GM21526 (cell line): ENCODE measurements at regions not wholly inside any gene's neighbourhood (a gene's known extent, or its start where the extent isn't known, plus 50 kb on each side); places are given as distances from the start of the nearest gene placed in this dataset.

ENCODE experiments used
- ATAC-seq: cut with Tn5 transposase; IDR thresholded peaks from one replicate; pipeline ENCODE4 v1.9.1; 2021; ENCODE audit warnings: moderate library complexity; ENCODE audit not compliant: unreplicated experiment, low FRiP score

DNA sequence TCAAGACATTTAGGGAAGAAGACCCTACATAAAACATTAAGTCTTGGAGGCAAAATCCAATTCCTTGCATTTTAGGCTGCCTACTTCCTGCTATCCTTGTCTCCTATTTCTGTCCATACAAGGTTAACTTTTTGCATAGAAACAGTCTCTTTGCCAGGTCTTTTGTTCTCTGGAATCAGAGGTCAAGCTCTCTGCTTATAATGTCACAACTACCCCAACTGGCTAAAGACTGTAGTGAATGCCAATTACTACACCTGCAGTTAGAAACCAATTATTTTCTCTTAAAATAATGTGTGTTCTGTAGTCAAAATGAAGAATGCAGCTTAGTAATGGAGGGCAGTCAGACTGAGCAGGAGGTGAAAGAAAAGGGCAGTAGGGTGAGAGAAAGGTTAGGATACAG, 856.2 kb downstream of the TUSC7 start:
- ATAC-seq = no peak

DNA sequence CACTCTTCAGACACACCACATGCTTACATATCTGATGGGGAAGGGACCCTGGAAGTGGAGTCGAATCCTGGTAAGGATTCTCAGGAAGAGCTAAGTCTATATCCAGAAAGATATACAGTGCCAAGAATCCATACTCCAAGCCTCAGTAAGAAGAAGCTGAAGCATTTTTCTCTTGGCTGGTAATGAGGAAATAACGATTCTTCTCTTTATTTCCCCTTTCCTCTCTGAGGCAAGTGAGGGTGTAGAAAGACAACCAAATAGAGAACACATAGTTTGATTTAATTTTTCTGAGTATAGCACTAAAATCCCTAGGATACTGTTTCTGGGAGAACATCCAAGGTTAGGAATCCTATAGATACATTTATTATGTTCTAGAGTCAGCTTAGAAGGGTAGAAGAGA, 857.3 kb downstream of the TUSC7 start:
- no peak for ATAC-seq

- no peak for ATAC-seq
Observed at GRCh38 chr3:117567382-117567781, 857.8 kb downstream of the TUSC7 start.

DNA sequence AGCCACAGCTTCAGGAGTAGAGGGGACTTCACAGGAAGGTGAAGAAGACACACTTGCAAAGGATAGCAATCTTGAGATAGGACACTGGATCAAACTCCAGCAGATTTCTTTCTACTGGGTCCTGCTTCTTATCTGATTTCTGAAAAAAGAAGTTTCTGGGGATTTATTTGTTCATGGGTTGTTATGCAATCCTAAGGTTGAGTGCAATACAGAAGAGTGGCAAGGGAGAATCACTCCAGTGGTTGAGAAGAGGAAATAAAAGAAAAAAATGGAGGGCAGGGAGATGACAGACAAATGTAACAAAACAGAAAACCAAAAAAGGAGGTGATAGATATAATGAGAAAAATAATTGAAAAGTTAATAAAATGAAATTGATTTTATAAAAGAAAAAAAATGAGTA, 858.3 kb downstream of the TUSC7 start:
- no peak for ATAC-seq

- no peak for ATAC-seq
Observed at GRCh38 chr3:117572786-117573185, 863.2 kb downstream of the TUSC7 start.

- no peak for ATAC-seq
Observed at GRCh38 chr3:117580806-117581205, 871.2 kb downstream of the TUSC7 start.

GRCh38 chr3:117586161-117586560, 876.6 kb downstream of the TUSC7 start:
- no peak for ATAC-seq

DNA sequence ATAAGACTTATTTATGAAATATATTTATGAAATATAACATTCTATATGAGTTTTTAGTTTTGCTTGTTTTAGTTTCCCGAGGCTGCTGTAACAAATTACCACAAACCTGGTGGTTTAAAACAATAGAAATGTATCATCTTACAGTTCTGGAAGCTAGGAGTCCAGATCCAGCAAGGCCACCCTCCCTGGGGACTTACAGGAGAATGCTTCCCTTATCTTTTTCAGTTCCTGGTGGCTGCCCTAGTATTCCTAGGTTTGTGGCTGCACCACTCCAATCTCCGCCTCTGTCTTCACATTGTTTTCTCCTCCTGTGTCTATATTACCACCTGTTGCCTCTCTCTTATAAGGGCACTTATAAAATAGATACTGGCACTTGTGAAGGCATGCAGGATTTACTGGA, 877.8 kb downstream of the TUSC7 start:
- ATAC-seq = no peak

- no peak for ATAC-seq
Observed at GRCh38 chr3:117589454-117589853, 879.9 kb downstream of the TUSC7 start.

DNA sequence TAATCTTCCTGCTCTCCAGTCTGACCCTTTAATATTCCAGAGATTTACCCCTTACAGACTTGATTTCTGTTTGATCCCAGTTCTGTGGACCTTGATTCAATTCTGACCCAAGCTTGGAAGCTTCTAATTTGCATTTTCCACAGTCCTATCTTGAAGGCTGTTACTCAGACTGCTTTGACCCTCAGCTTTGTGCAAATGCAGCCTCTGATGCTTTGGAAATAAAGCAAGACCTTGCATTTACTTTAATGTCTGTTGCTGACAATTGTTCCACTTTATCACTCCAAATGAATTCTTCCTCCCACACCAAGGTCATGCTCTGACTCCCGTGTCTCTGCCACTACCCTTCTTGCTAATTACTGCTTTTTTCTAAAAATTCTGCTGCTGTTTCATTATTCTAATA, 886.0 kb downstream of the TUSC7 start:
- no peak for ATAC-seq

DNA sequence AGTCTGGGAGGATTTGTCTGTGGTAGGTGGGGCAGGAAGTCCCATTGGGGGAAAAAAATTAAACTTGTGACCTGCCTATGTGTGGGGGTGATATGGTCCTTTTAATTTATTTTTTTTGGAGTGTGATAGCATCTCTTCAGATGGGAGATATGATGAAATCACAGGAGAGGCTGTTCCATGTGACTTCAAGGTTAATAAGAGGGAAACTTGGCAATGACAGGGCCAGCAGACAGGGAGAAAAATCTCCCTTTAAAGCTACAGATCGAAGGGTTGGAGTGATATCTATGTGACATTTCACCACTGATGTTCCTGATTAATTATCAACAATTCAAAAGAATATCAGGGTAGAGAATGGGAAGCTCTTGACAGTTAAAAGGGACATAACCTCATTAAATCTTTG, 886.9 kb downstream of the TUSC7 start:
- no peak for ATAC-seq

DNA sequence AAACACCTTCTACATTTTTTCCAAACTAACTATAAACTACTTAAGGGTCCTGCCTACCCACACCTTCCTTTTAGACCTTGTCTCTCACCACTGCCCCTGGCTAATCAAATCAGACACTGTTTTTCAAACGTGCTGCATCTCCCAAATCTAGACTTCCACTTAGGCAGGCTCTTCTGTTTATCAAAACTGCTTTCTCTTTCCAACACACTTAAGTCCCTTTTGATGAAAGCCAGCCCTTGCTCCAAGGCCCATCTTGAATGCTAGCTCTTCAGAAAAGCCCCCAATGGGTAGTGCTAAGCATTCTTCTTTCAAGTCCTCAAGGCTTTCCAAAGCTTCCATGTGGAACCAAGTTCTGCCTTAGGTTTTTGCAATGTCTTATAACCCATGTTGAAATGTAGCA, 888.3 kb downstream of the TUSC7 start:
- no peak for ATAC-seq

- ATAC-seq = peak; percentile 69
Observed at GRCh38 chr3:117600112-117600511, 890.5 kb downstream of the TUSC7 start.

DNA sequence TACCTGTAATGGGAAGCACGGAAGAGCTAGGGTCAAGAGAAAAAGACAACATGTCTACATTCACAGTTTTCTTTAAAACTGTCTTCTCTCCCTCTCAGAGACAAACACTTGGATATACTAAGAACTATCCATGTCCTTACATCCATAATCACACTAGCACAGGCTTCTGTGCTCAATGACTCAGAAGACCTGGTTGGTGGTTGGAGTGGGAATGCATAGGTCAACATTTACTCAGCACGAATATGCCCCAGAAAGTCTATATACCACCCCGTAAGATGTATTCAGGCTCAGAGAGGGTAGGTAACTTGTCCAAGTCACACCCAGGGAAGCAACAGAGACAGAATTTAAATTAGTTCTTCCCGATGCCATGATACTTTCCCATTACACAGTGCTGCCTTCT, 891.1 kb downstream of the TUSC7 start:
- no peak for ATAC-seq

DNA sequence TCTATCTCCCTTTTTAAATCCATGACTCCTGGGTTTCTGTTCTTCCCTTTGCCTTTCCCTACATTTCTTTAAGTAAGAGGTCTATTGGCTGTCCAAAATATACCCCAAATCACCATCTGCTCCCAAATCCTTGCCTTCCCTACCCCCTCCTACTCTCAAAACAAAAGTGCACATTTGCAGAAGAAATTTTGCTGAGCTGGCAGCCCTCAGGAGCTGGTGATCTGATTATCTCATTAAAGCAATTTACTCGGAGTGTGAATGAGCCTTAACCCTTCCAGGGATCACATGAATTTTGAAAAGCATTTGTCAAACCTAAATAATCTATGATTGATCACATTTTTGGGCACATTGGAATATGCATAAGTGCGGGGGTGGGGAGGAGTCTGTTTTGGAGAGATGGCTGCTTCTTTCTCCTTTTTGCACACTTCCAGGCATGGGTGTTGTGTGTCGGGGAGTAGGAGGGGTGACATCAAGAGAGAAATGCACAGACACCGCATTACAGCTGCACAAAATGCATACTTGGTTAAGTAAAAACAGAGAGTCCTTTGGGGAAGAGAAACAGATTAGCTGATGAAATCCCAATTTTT, 892.6 kb downstream of the TUSC7 start:
- no peak for ATAC-seq

DNA sequence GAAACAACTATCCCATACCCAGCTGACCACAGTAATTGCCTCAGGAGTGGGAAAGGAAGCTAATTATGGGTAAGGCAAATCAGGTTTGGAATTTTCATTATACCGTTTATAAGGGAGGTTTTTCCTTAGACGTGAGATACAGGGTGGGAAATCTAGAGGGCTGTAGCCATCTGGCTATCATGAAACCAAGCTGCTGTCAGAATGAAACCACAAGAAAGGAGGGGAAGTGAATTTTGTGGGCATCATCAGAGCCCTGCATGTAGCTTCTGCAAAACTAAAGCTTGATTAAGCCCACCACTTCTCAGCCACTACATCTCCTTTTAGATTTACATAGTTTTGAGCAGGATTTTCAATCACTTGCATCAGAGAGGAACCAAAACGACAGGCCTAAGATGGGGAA, 893.5 kb downstream of the TUSC7 start:
- ATAC-seq = peak; percentile 65

DNA sequence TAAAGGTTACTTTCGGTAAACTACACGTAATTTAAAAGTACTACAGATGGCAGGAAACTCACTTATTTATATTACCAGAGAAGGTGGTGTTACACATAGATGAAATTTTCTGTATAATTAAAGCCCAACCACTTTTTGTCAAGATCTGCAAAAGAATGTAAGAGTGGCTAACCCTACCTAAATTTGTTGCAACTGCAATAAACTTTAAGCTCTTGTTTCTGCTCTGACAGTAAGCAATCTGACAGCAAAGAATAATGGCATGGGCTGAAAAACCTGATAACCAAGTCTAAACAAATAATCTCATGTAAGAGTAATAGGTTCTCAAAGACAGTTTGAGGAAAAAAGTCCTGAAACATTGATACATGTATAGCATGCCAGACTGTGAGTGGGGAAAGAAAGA, 897.3 kb downstream of the TUSC7 start:
- ATAC-seq = no peak

DNA sequence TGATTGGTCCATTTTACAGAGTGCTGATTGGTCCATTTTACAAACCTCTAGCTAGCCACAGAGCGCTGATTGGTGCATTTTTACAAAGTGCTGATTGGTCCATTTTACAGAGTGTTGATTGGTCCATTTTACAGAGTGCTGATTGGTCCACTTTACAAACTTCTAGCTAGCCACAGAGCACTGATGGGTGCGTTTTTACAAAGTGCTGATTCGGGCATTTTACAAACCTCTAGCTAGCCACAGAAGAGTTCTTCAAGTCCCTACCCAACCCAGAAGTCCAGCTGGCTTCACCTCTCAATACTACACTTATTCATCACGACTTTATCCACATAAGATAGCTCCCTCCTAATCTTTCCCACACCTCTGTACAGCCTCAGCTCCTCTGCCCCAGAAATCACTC, 899.8 kb downstream of the TUSC7 start:
- ATAC-seq = no peak

DNA sequence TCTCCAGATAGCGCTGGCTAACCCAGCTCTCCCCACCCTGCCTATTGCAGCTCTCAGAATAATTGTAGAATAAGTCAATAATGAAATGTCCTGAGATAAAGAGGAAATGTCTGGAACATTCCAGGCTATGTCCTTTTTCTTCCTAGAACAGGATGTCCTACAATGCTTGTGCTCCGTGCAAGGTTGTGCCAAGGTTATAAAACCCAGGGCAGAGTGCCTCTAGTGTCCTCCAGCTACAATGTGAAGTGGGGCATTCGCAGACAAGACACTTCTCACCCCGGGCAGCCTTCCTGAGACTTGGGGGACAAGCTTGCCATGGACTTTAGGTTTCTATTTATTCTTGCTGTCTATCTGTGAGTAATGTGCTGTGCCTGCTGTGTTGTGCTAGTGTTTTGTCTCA, 900.6 kb downstream of the TUSC7 start:
- ATAC-seq = no peak

- no peak for ATAC-seq
Observed at GRCh38 chr3:117611211-117611610, 901.6 kb downstream of the TUSC7 start.

GRCh38 chr3:117616227-117616626, 906.6 kb downstream of the TUSC7 start:
- no peak for ATAC-seq

DNA sequence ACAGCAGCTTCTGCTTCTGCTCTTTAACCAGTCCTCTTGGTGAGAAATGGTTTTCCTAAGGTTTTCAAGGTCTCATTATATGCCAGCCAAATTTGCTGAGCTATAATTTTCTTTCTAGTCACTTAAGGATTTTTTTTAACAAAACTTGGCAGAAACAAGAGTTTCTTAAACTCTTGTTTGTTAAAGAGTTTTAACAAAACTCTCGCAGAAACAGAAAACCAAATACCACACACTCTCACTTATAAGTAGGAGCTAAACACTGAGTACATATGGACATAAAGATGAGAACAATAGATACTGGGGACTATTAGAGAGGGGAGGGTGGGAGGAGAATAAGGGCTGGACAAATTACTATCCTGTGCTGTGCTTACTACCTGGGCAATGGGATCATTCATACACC, 908.3 kb downstream of the TUSC7 start:
- no peak for ATAC-seq

DNA sequence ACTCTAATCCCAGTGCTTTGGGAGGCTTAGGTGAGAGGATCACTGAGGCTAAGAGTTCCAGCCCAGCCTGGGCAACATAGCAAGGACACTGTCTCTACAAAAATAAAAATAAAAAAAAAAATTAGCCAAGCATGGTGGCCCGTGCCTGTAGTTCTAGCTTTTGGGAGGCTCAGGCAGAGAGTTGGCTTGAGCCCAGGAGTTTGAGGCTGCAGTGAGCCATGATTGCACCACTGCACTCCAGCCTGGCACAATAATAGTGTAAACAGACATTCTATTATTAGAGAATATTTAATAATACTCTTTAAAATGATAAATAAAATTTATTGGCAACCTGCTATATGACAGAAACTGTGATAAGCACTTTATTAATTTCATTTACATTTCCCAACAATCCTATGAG, 908.9 kb downstream of the TUSC7 start:
- ATAC-seq = no peak
